Endodermal cell (in vitro differentiated cells): ENCODE measurements at regions not wholly inside any gene's neighbourhood (a gene's known extent, or its start where the extent isn't known, plus 50 kb on each side); places are given as distances from the start of the nearest gene placed in this dataset.

Experiments
- DNase-seq: peaks from one replicate; pipeline ENCODE4 v3.0.0-alpha.2; 2017
- H3K27ac ChIP-seq: 2 replicates; pipeline ENCODE4 v1.5.1; 2013; ENCODE audit warnings: mild to moderate bottlenecking, low read depth, low read length, moderate library complexity
- H3K27me3 ChIP-seq: 2 replicates; pipeline ENCODE4 v1.6.1; 2013; ENCODE audit warnings: mild to moderate bottlenecking, low read length, moderate library complexity; ENCODE audit not compliant: insufficient read depth, control insufficient read depth, poor library complexity, severe bottlenecking
- H3K36me3 ChIP-seq: 2 replicates; pipeline ENCODE4 v1.7.0; 2013; ENCODE audit warnings: mild to moderate bottlenecking, low read length, moderate library complexity; ENCODE audit not compliant: control insufficient read depth, insufficient read depth
- H3K4me1 ChIP-seq: one replicate; pipeline ENCODE4 v1.7.0; 2013; ENCODE audit warnings: low read length; ENCODE audit not compliant: control insufficient read depth, insufficient read depth
- H3K4me3 ChIP-seq: 2 replicates; pipeline ENCODE4 v1.5.1; 2013; ENCODE audit warnings: mild to moderate bottlenecking, low read length, moderate library complexity
- H3K9ac ChIP-seq: 2 replicates; pipeline ENCODE4 v1.6.1; 2013; ENCODE audit warnings: mild to moderate bottlenecking, low read length, moderate library complexity; ENCODE audit not compliant: poor library complexity, severe bottlenecking; ENCODE audit errors: extremely low read depth
- H3K9me3 ChIP-seq: 2 replicates; pipeline ENCODE4 v1.6.1; 2013; ENCODE audit warnings: mild to moderate bottlenecking, low read length, moderate library complexity; ENCODE audit not compliant: control insufficient read depth
- H3K27ac Mint-ChIP-seq: 2 replicates; pipeline ENCODE4 v1.8.0; 2020; ENCODE audit warnings: mixed read lengths
- H3K27me3 Mint-ChIP-seq: 2 replicates; pipeline ENCODE4 v1.8.0; 2021; ENCODE audit warnings: mild to moderate bottlenecking, mixed read lengths; ENCODE audit not compliant: insufficient read depth
- H3K36me3 Mint-ChIP-seq: 2 replicates; pipeline ENCODE4 v1.8.0; 2020; ENCODE audit warnings: low read depth, mixed read lengths
- H3K4me1 Mint-ChIP-seq: 2 replicates; pipeline ENCODE4 v1.8.0; 2020; ENCODE audit warnings: mixed read lengths
- H3K4me3 Mint-ChIP-seq: 2 replicates; pipeline ENCODE4 v1.8.0; 2020; ENCODE audit warnings: mild to moderate bottlenecking, moderate library complexity, mixed read lengths
- H3K9me3 Mint-ChIP-seq: 2 replicates; pipeline ENCODE4 v1.8.0; 2020; ENCODE audit warnings: mild to moderate bottlenecking, mixed read lengths
- CTCF ChIP-seq: fragments of 200-600 bp; sonication (generic); conservative IDR thresholded peaks from 2 replicates; pipeline ENCODE4 v1.5.0; 2021; ENCODE audit warnings: antibody characterized with exemption, mild to moderate bottlenecking
- WGBS, 2 experiments: methylation state at CpG; one replicate each; pipeline versions ENCODE4 v1.1.5 to v1.1.7; 2013; ENCODE audit warnings: missing lambda C conversion rate in 2 of 2, mixed read lengths in 1 of 2; ENCODE audit not compliant: insufficient coverage in 1 of 2, insufficient read length in 1 of 2; 5-methylcytosine and 5-hydroxymethylcytosine counted together

GRCh38 chr1:101316256-101316655 lies 79.4 kb downstream of the S1PR1 start:
- Mint-ChIP-seq H3K36me3 (no peaks in the 10 kb centered on the region), H3K4me1 (peaks cover 3% of the 10 kb centered on the region), H3K27ac (no peak overlapping the region), H3K4me3 (no peak overlapping the region), H3K27me3 (peaks cover 62% of the 10 kb centered on the region), H3K9me3 (no peaks in the 10 kb centered on the region)
- H3K27me3 ChIP-seq, result peaks cover 45% of the 10 kb centered on the region
- no peak for DNase-seq
- no peak for TF ChIP-seq CTCF
- no peak overlapping the region for H3K4me3 ChIP-seq
- no peaks in the 10 kb centered on the region for H3K36me3 ChIP-seq
- no peaks in the 10 kb centered on the region for H3K9me3 ChIP-seq
- WGBS, 2 experiments, result 70 to 83% methylated on average over 6 of the region's 6 CpGs
- no peak overlapping the region for H3K9ac ChIP-seq
- no peaks in the 10 kb centered on the region for H3K4me1 ChIP-seq
- peak overlapping the region; percentile 86 for H3K27ac ChIP-seq

GRCh38 chr1:101316799-101317198 lies 80.0 kb downstream of the S1PR1 start:
- H3K9me3 Mint-ChIP-seq, result no peaks in the 10 kb centered on the region
- no peak overlapping the region for H3K4me3 ChIP-seq

GRCh38 chr1:101317590-101317989 lies 80.8 kb downstream of the S1PR1 start:
- H3K4me3 ChIP-seq, result no peak overlapping the region
- Mint-ChIP-seq H3K36me3 (no peaks in the 10 kb centered on the region), H3K9me3 (no peaks in the 10 kb centered on the region), H3K27ac (no peak overlapping the region), H3K4me3 (no peak overlapping the region), H3K27me3 (peaks cover 49% of the 10 kb centered on the region), H3K4me1 (peaks cover 3% of the 10 kb centered on the region)
- peak; percentile 64 for TF ChIP-seq CTCF
- no peaks in the 10 kb centered on the region for H3K36me3 ChIP-seq
- DNase-seq, result peak; percentile 52
- no peaks in the 10 kb centered on the region for H3K9me3 ChIP-seq
- H3K4me1 ChIP-seq, result no peaks in the 10 kb centered on the region
- H3K9ac ChIP-seq, result no peak overlapping the region
- no peak overlapping the region for H3K27ac ChIP-seq
- WGBS, 2 experiments, result 92 to 94% methylated on average over 3 of the region's 3 CpGs
- H3K27me3 ChIP-seq, result peaks cover 31% of the 10 kb centered on the region

More at GRCh38 chr1:101316799-101317198, 80.0 kb downstream of the S1PR1 start:
- 87% methylated on average over 4 of the region's 4 CpGs; no CpG with 5 or more reads in 1 of the 2 experiments for WGBS, 2 experiments
- H3K9me3 ChIP-seq, result no peaks in the 10 kb centered on the region
- no peak overlapping the region for H3K9ac ChIP-seq
- Mint-ChIP-seq H3K36me3 (no peaks in the 10 kb centered on the region), H3K4me1 (peaks cover 3% of the 10 kb centered on the region), H3K4me3 (no peak overlapping the region), H3K27me3 (peaks cover 57% of the 10 kb centered on the region), H3K27ac (no peak overlapping the region)
- TF ChIP-seq CTCF, result no peak
- no peaks in the 10 kb centered on the region for H3K4me1 ChIP-seq
- H3K36me3 ChIP-seq, result no peaks in the 10 kb centered on the region
- H3K27me3 ChIP-seq, result peaks cover 39% of the 10 kb centered on the region
- H3K27ac ChIP-seq, result peak overlapping the region; percentile 86
- DNase-seq, result no peak
